ENCODE measurements at regions not wholly inside any gene's neighbourhood (a gene's known extent, or its start where the extent isn't known, plus 50 kb on each side); places are given as distances from the start of the nearest gene placed in this dataset.

GRCh38 chr7:25930492-25931048 lies 221.4 kb upstream of the NFE2L3 start:
- peaks cover 31% of the 10 kb centered on the region for H3K27me3 ChIP-seq (ENCODE audit: insufficient read depth, low read length)
- H3K4me1 ChIP-seq (ENCODE audit: insufficient read depth, low read length), result no peaks in the 10 kb centered on the region
- H3K9me3 ChIP-seq (ENCODE audit: low read depth, low read length), result peaks cover 24% of the 10 kb centered on the region
- no peak overlapping the region for H3K4me3 ChIP-seq (ENCODE audit: low read length)

GRCh38 chr7:25931156-25931555 lies 220.8 kb upstream of the NFE2L3 start:
- H3K27me3 ChIP-seq (ENCODE audit: insufficient read depth, low read length), result peaks cover 32% of the 10 kb centered on the region
- H3K9me3 ChIP-seq (ENCODE audit: low read depth, low read length), result peaks cover 24% of the 10 kb centered on the region
- H3K4me3 ChIP-seq (ENCODE audit: low read length), result no peak overlapping the region
- no peaks in the 10 kb centered on the region for H3K4me1 ChIP-seq (ENCODE audit: insufficient read depth, low read length)

GRCh38 chr7:25933921-25934320 lies 218.1 kb upstream of the NFE2L3 start:
- Histone ChIP-seq H3K9me3 (ENCODE audit: low read depth, low read length) (peaks cover 24% of the 10 kb centered on the region), H3K4me1 (ENCODE audit: insufficient read depth, low read length) (no peaks in the 10 kb centered on the region)

GRCh38 chr7:25940086-25940906 lies 211.7 kb upstream of the NFE2L3 start:
- H3K9me3 ChIP-seq (ENCODE audit: low read depth, low read length), result peaks cover 1% of the 10 kb centered on the region
- H3K27me3 ChIP-seq (ENCODE audit: insufficient read depth, low read length), result peaks cover 11% of the 10 kb centered on the region
- no peak overlapping the region for H3K4me3 ChIP-seq (ENCODE audit: low read length)
- H3K4me1 ChIP-seq (ENCODE audit: insufficient read depth, low read length), result peaks cover 3% of the 10 kb centered on the region

More at GRCh38 chr7:25933921-25934320, 218.1 kb upstream of the NFE2L3 start:
- Histone ChIP-seq H3K27me3 (ENCODE audit: insufficient read depth, low read length) (peaks cover 35% of the 10 kb centered on the region), H3K4me3 (ENCODE audit: low read length) (no peak overlapping the region)

GRCh38 chr7:25944777-25945515 lies 207.1 kb upstream of the NFE2L3 start:
- peaks cover 11% of the 10 kb centered on the region for H3K4me1 ChIP-seq (ENCODE audit: insufficient read depth, low read length)

GRCh38 chr7:25945608-25946007 lies 206.4 kb upstream of the NFE2L3 start:
- peaks cover 31% of the 10 kb centered on the region for H3K27me3 ChIP-seq (ENCODE audit: insufficient read depth, low read length)
- no peaks in the 10 kb centered on the region for H3K9me3 ChIP-seq (ENCODE audit: low read depth, low read length)
- no peak overlapping the region for H3K4me3 ChIP-seq (ENCODE audit: low read length)
- peaks cover 17% of the 10 kb centered on the region for H3K4me1 ChIP-seq (ENCODE audit: insufficient read depth, low read length)

More at GRCh38 chr7:25944777-25945515, 207.1 kb upstream of the NFE2L3 start:
- H3K27me3 ChIP-seq (ENCODE audit: insufficient read depth, low read length), result peaks cover 27% of the 10 kb centered on the region
- no peak overlapping the region for H3K4me3 ChIP-seq (ENCODE audit: low read length)
- H3K9me3 ChIP-seq (ENCODE audit: low read depth, low read length), result no peaks in the 10 kb centered on the region

- Histone ChIP-seq H3K9me3 (ENCODE audit: low read depth, low read length) (no peaks in the 10 kb centered on the region), H3K27me3 (ENCODE audit: insufficient read depth, low read length) (peaks cover 31% of the 10 kb centered on the region), H3K4me1 (ENCODE audit: insufficient read depth, low read length) (peaks cover 14% of the 10 kb centered on the region), H3K4me3 (ENCODE audit: low read length) (no peak overlapping the region)
Observed at GRCh38 chr7:25946181-25946580, 205.8 kb upstream of the NFE2L3 start.

GRCh38 chr7:25947669-25948516 lies 204.1 kb upstream of the NFE2L3 start:
- peaks cover 21% of the 10 kb centered on the region for H3K4me1 ChIP-seq (ENCODE audit: insufficient read depth, low read length)
- H3K4me3 ChIP-seq (ENCODE audit: low read length), result no peak overlapping the region
- peaks cover 31% of the 10 kb centered on the region for H3K27me3 ChIP-seq (ENCODE audit: insufficient read depth, low read length)
- H3K9me3 ChIP-seq (ENCODE audit: low read depth, low read length), result no peaks in the 10 kb centered on the region

GRCh38 chr7:25949736-25950487 lies 202.1 kb upstream of the NFE2L3 start:
- H3K27me3 ChIP-seq (ENCODE audit: insufficient read depth, low read length), result peaks cover 28% of the 10 kb centered on the region
- H3K4me3 ChIP-seq (ENCODE audit: low read length), result peak overlapping the region; percentile 44
- no peaks in the 10 kb centered on the region for H3K9me3 ChIP-seq (ENCODE audit: low read depth, low read length)

GRCh38 chr7:25950488-25951413 lies 201.2 kb upstream of the NFE2L3 start:
- no peaks in the 10 kb centered on the region for H3K9me3 ChIP-seq (ENCODE audit: low read depth, low read length)
- H3K27me3 ChIP-seq (ENCODE audit: insufficient read depth, low read length), result peaks cover 28% of the 10 kb centered on the region
- H3K4me3 ChIP-seq (ENCODE audit: low read length), result peak overlapping the region; percentile 44
- peaks cover 21% of the 10 kb centered on the region for H3K4me1 ChIP-seq (ENCODE audit: insufficient read depth, low read length)

More at GRCh38 chr7:25949736-25950487, 202.1 kb upstream of the NFE2L3 start:
- H3K4me1 ChIP-seq (ENCODE audit: insufficient read depth, low read length), result peaks cover 21% of the 10 kb centered on the region

GRCh38 chr7:25951414-25952260 lies 200.4 kb upstream of the NFE2L3 start:
- no peaks in the 10 kb centered on the region for H3K9me3 ChIP-seq (ENCODE audit: low read depth, low read length)
- H3K27me3 ChIP-seq (ENCODE audit: insufficient read depth, low read length), result peaks cover 28% of the 10 kb centered on the region
- H3K4me1 ChIP-seq (ENCODE audit: insufficient read depth, low read length), result peaks cover 21% of the 10 kb centered on the region
- peak overlapping the region; percentile 23 for H3K4me3 ChIP-seq (ENCODE audit: low read length)

- Histone ChIP-seq H3K27me3 (ENCODE audit: insufficient read depth, low read length) (peaks cover 27% of the 10 kb centered on the region), H3K9me3 (ENCODE audit: low read depth, low read length) (no peaks in the 10 kb centered on the region)
Observed at GRCh38 chr7:25952261-25953057, 199.5 kb upstream of the NFE2L3 start.

More at GRCh38 chr7:25952261-25953057, 199.5 kb upstream of the NFE2L3 start:
- no peak overlapping the region for H3K4me3 ChIP-seq (ENCODE audit: low read length)
- H3K4me1 ChIP-seq (ENCODE audit: insufficient read depth, low read length), result peaks cover 21% of the 10 kb centered on the region

All from mononuclear cell (primary cell).